Mucosa of rectum (tissue), 2 donors: ENCODE measurements at regions not wholly inside any gene's neighbourhood (a gene's known extent, or its start where the extent isn't known, plus 50 kb on each side); places are given as distances from the start of the nearest gene placed in this dataset.

ENCODE experiments used
- H3K27ac ChIP-seq, 2 donors: one replicate each; pipeline ENCODE4 v1.7.0; 2013; ENCODE audit warnings: inconsistent platforms in 2 of 2, low read depth in 2 of 2, low read length in 2 of 2
- H3K27me3 ChIP-seq, 2 donors: one replicate each; pipeline ENCODE4 v1.7.0; 2013; ENCODE audit warnings: low read length in 2 of 2; ENCODE audit not compliant: control insufficient read depth in 2 of 2, insufficient read depth in 2 of 2
- H3K36me3 ChIP-seq, 2 donors: one replicate each; pipeline ENCODE4 v1.7.0; 2013; ENCODE audit warnings: low read length in 2 of 2; ENCODE audit not compliant: control insufficient read depth in 2 of 2, insufficient read depth in 2 of 2
- H3K4me1 ChIP-seq, 2 donors: one replicate each; pipeline ENCODE4 v1.7.0; 2013; ENCODE audit warnings: low read length in 2 of 2, mild to moderate bottlenecking in 1 of 2; ENCODE audit not compliant: control insufficient read depth in 2 of 2, insufficient read depth in 2 of 2
- H3K4me3 ChIP-seq, 2 donors: one replicate each; pipeline ENCODE4 v1.7.0; 2013; ENCODE audit warnings: low read length in 2 of 2
- H3K9ac ChIP-seq, 2 donors: one replicate each; pipeline ENCODE4 v1.7.0; 2013; ENCODE audit warnings: low read length in 2 of 2, low read depth in 1 of 2, mild to moderate bottlenecking in 1 of 2
- H3K9me3 ChIP-seq, 2 donors: one replicate each; pipeline ENCODE4 v1.7.0; 2013; ENCODE audit warnings: low read length in 2 of 2; ENCODE audit not compliant: control insufficient read depth in 2 of 2
- donor health status: healthy.
- donor health status: Normal muscosa, but diverticular disease.

GRCh38 chr13:40211586-40211968 is 454.9 kb downstream of the FOXO1 start:
- Histone ChIP-seq H3K9me3 (no peaks in the 10 kb centered on the region), H3K4me3 (no peak overlapping the region), H3K4me1 (peaks cover 0 to 4% of the 10 kb centered on the region in 2 donors), H3K27me3 (no peaks in the 10 kb centered on the region), H3K27ac (no peak overlapping the region), H3K9ac (no peak overlapping the region), H3K36me3 (no peaks in the 10 kb centered on the region)

- Histone ChIP-seq H3K36me3 (no peaks in the 10 kb centered on the region), H3K9me3 (no peaks in the 10 kb centered on the region), H3K4me3 (no peak overlapping the region), H3K9ac (no peak overlapping the region), H3K27ac (no peak overlapping the region), H3K27me3 (no peaks in the 10 kb centered on the region), H3K4me1 (no peaks in the 10 kb centered on the region)
Observed at GRCh38 chr13:40213779-40214178, 452.7 kb downstream of the FOXO1 start.

GRCh38 chr13:40215311-40215710 is 451.1 kb downstream of the FOXO1 start:
- H3K4me3 ChIP-seq, result no peak overlapping the region
- no peak overlapping the region for H3K27ac ChIP-seq
- no peaks in the 10 kb centered on the region for H3K4me1 ChIP-seq
- no peaks in the 10 kb centered on the region for H3K27me3 ChIP-seq
- H3K9ac ChIP-seq, result no peak overlapping the region
- no peaks in the 10 kb centered on the region for H3K9me3 ChIP-seq
- no peaks in the 10 kb centered on the region for H3K36me3 ChIP-seq

GRCh38 chr13:40215747-40216146 is 450.7 kb downstream of the FOXO1 start:
- Histone ChIP-seq H3K27me3 (no peaks in the 10 kb centered on the region), H3K4me1 (no peaks in the 10 kb centered on the region), H3K9me3 (no peaks in the 10 kb centered on the region), H3K4me3 (no peak overlapping the region), H3K9ac (no peak overlapping the region), H3K36me3 (no peaks in the 10 kb centered on the region), H3K27ac (no peak overlapping the region)

GRCh38 chr13:40217675-40218074 is 448.8 kb downstream of the FOXO1 start:
- Histone ChIP-seq H3K4me3 (no peak overlapping the region), H3K36me3 (no peaks in the 10 kb centered on the region), H3K27ac (no peak overlapping the region), H3K4me1 (no peaks in the 10 kb centered on the region), H3K9me3 (no peaks in the 10 kb centered on the region), H3K9ac (no peak overlapping the region), H3K27me3 (no peaks in the 10 kb centered on the region)

GRCh38 chr13:40220299-40220935 is 446.0 kb downstream of the FOXO1 start:
- Histone ChIP-seq H3K36me3 (no peaks in the 10 kb centered on the region), H3K27ac (peak overlapping the region in 1 of 2 donors; percentile 0), H3K4me1 (no peaks in the 10 kb centered on the region), H3K4me3 (no peak overlapping the region), H3K9ac (no peak overlapping the region), H3K27me3 (no peaks in the 10 kb centered on the region), H3K9me3 (no peaks in the 10 kb centered on the region)

GRCh38 chr13:40221131-40221459 is 445.3 kb downstream of the FOXO1 start:
- Histone ChIP-seq H3K9ac (no peak overlapping the region), H3K4me1 (no peaks in the 10 kb centered on the region), H3K4me3 (no peak overlapping the region), H3K27me3 (no peaks in the 10 kb centered on the region), H3K9me3 (no peaks in the 10 kb centered on the region), H3K36me3 (no peaks in the 10 kb centered on the region), H3K27ac (peak overlapping the region; percentile 0 to 43)

- H3K9me3 ChIP-seq, result no peaks in the 10 kb centered on the region
- H3K27me3 ChIP-seq, result no peaks in the 10 kb centered on the region
- no peaks in the 10 kb centered on the region for H3K36me3 ChIP-seq
- peak overlapping the region; percentile 43 to 58 for H3K27ac ChIP-seq
- no peak overlapping the region for H3K9ac ChIP-seq
- no peaks in the 10 kb centered on the region for H3K4me1 ChIP-seq
- H3K4me3 ChIP-seq, result no peak overlapping the region
Observed at GRCh38 chr13:40221460-40222201, 444.8 kb downstream of the FOXO1 start.

- H3K4me3 ChIP-seq, result no peak overlapping the region
- H3K4me1 ChIP-seq, result no peaks in the 10 kb centered on the region
- no peaks in the 10 kb centered on the region for H3K9me3 ChIP-seq
- H3K27me3 ChIP-seq, result no peaks in the 10 kb centered on the region
- H3K9ac ChIP-seq, result no peak overlapping the region
- H3K27ac ChIP-seq, result no peak overlapping the region
- H3K36me3 ChIP-seq, result no peaks in the 10 kb centered on the region
Observed at GRCh38 chr13:40223585-40223984, 442.9 kb downstream of the FOXO1 start.

GRCh38 chr13:40228496-40228895 is 437.9 kb downstream of the FOXO1 start:
- H3K4me1 ChIP-seq, result no peaks in the 10 kb centered on the region
- H3K4me3 ChIP-seq, result no peak overlapping the region
- H3K27ac ChIP-seq, result peak overlapping the region in 1 of 2 donors; percentile 9
- H3K9me3 ChIP-seq, result no peaks in the 10 kb centered on the region
- no peak overlapping the region for H3K9ac ChIP-seq
- no peaks in the 10 kb centered on the region for H3K36me3 ChIP-seq
- H3K27me3 ChIP-seq, result no peaks in the 10 kb centered on the region
